ENCODE measurements at regions not wholly inside any gene's neighbourhood (a gene's known extent, or its start where the extent isn't known, plus 50 kb on each side); places are given as distances from the start of the nearest gene placed in this dataset.

GRCh38 chr9:631596-631995 is 209.9 kb upstream of the DMRT1 start:
- TF ChIP-seq CTCF (IDR thresholded peaks at IDR 0.05) (no peak), POLR2A (IDR thresholded peaks at IDR 0.05) (no peak)

All from heart left ventricle (tissue), 13 donors.